Activated CD4-positive, alpha-beta T cell treated with anti-CD3 and anti-CD28 coated beads for 36 hours (primary cell): ENCODE measurements at regions not wholly inside any gene's neighbourhood (a gene's known extent, or its start where the extent isn't known, plus 50 kb on each side); places are given as distances from the start of the nearest gene placed in this dataset.

Experiments
- ATAC-seq: fragments of 200-7000 bp; cut with Tn5 transposase; one replicate; pipeline ENCODE4 v1.10.0; 2021; ENCODE audit warnings: mild to moderate bottlenecking, moderate library complexity
- CTCF ChIA-PET: fragments of 350-600 bp; sonication (Branson Sonifier 250); formaldehyde crosslinking; loops from one replicate; lab custom pipeline; 2021; ENCODE audit warnings: antibody characterized with exemption; lab: Charles Lee
- POLR2A ChIA-PET: fragments of 350-600 bp; sonication (Branson Sonifier 250); formaldehyde crosslinking; loops from one replicate; lab custom pipeline; 2021; ENCODE audit warnings: antibody characterized with exemption, inconsistent platforms; lab: Charles Lee
- DNase-seq: peaks from one replicate; pipeline ENCODE4 v3.0.0-alpha.2; 2020
- H3K27ac Mint-ChIP-seq: one replicate; pipeline ENCODE4 v1.8.0; 2021; ENCODE audit warnings: mixed read lengths
- H3K27me3 Mint-ChIP-seq: one replicate; pipeline ENCODE4 v1.8.0; 2021; ENCODE audit warnings: mixed read lengths
- H3K36me3 Mint-ChIP-seq: one replicate; pipeline ENCODE4 v1.8.0; 2021; ENCODE audit warnings: low read depth, mixed read lengths
- H3K4me1 Mint-ChIP-seq: one replicate; pipeline ENCODE4 v1.8.0; 2021; ENCODE audit warnings: mixed read lengths
- H3K4me3 Mint-ChIP-seq: one replicate; pipeline ENCODE4 v1.8.0; 2021; ENCODE audit warnings: mild to moderate bottlenecking, moderate library complexity, mixed read lengths
- H3K9me3 Mint-ChIP-seq: one replicate; pipeline ENCODE4 v1.8.0; 2021; ENCODE audit warnings: low read depth, mixed read lengths
- intact Hi-C, 2 experiments: fragments of 100-400 bp; cut with DNase I in 1 of 2; cut with micrococcal nuclease in 1 of 2; formaldehyde crosslinking; loops; one replicate each; pipeline versions ENCODE4 v1.14.2 to v1.15.1; 2022 to 2024; cut with DNase I, micrococcal nuclease

DNA sequence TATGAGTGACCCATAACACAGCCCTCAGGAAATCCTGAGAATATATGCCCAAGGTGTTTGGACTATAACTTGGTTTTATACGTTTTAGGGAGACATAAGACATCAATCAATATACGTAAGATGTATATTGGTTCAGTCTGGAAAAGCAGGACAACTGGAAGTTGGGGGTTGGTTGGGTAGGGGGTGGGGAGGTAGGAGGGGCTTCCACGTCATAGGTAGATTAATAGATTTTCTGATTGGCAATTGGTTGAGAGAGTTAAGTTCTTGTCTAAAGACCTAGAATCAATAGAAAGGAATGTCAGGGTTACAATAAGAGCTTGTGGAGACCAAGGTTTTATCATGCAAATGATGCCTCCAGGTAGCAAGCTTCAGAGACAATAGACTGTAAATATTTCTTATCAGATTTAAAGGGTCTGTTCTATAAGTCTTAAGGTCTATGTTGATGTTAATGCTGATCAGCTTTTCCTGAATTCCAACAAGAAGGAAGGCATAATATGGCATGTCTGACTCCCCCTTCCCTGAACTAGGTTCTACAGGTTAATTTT lies 2267.7 kb upstream of the ACO1 start:
- ChIA-PET CTCF (no interaction called here), POLR2A (no interaction called here)
- intact Hi-C loops = no loop called here
- no peak overlapping the region for H3K4me3 Mint-ChIP-seq
- DNase-seq = no peak
- no peaks in the 10 kb centered on the region for H3K36me3 Mint-ChIP-seq
- no peak for ATAC-seq
- peaks cover 1% of the 10 kb centered on the region for H3K9me3 Mint-ChIP-seq
- H3K4me1 Mint-ChIP-seq = no peaks in the 10 kb centered on the region
- no peaks in the 10 kb centered on the region for H3K27me3 Mint-ChIP-seq
- H3K27ac Mint-ChIP-seq = no peak overlapping the region

DNA sequence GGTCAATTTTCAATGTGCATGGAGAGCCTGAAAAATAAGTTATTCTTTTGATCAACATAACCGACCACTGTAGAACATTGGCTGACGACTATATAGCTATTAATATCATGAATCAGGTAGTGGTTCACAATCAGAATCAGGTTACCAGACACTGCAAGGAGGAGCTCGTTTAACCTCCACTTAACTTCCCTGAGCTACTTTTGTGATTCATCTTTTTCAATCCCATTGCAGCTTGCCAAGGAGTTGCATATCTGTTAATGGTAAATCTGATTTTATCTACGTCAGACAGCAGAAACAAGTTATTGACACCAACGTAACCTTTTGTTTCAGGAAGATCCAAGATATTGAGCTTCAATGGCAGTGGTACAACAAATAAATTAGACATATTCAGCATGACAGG lies 2263.8 kb upstream of the ACO1 start:
- Mint-ChIP-seq H3K36me3 (no peaks in the 10 kb centered on the region), H3K4me3 (no peak overlapping the region), H3K27me3 (no peaks in the 10 kb centered on the region), H3K9me3 (no peaks in the 10 kb centered on the region), H3K4me1 (no peaks in the 10 kb centered on the region), H3K27ac (no peak overlapping the region)
- DNase-seq (no peak), ATAC-seq (no peak)
- intact Hi-C loops = no loop called here
- ChIA-PET POLR2A (no interaction called here), CTCF (no interaction called here)

DNA sequence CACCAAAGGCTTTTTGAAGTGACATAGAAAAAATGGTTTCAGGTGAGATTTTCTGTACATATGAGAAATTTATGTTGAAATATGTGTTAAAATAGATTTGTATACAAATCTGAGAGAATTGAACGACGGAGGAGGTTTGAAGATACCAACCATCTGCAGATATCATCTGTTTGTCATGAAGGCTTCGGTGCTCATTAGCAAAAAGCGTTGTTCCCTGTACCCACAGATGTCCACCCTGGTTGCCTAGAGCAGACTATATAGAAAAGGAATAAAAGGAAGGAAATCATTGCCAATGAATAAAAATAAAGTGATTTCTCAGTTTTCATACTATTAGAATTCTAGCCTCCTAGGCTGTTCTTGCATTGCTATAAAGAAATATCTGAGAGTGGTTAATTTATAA lies 2262.8 kb upstream of the ACO1 start:
- Mint-ChIP-seq H3K4me1 (no peaks in the 10 kb centered on the region), H3K27ac (no peak overlapping the region), H3K4me3 (no peak overlapping the region), H3K27me3 (no peaks in the 10 kb centered on the region), H3K9me3 (no peaks in the 10 kb centered on the region), H3K36me3 (no peaks in the 10 kb centered on the region)
- intact Hi-C loops = no loop called here
- no peak for DNase-seq
- ChIA-PET CTCF (no interaction called here), POLR2A (no interaction called here)
- ATAC-seq = no peak

DNA sequence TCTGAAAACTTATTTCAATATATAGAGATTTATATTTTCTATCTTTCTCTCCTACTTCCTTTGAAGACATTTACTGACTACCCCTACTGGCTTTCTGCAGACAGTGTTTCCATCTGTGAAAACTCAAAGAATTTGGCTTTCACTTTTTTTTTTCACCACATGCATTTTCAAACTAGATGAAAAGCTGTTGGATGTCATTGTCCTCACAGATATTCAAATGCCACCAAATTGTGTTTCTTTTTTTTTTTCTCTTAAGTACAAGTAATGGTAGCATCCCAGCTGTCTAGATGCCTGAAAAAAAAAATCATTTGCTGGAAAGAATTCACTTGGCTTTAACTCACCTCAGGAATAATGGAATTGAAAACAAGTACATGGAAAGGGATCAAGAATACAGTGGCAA lies 2258.6 kb upstream of the ACO1 start:
- no peak for DNase-seq
- ChIA-PET POLR2A (no interaction called here), CTCF (no interaction called here)
- Mint-ChIP-seq H3K36me3 (no peaks in the 10 kb centered on the region), H3K9me3 (no peaks in the 10 kb centered on the region), H3K27ac (no peak overlapping the region), H3K27me3 (no peaks in the 10 kb centered on the region), H3K4me3 (no peak overlapping the region), H3K4me1 (no peaks in the 10 kb centered on the region)
- ATAC-seq = no peak
- intact Hi-C loops = no loop called here

DNA sequence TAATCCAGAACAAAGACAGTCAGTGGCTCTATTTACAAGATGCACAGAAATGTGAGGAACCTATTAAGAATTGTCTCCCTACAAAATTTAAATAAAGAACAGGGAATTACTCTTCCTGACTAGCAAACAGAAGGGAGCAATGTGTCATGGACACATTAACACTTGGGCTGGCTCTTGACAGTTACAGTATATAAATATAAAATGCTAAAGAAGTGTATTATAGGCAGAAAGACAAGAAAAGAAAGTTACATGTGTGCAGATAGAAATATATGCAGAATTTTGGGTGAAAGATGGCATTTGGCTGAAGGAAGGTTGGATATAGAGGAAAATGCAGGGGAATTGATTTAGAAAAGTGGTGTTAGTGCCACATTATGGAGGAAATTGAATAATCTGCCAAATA lies 2257.1 kb upstream of the ACO1 start:
- ChIA-PET POLR2A (no interaction called here), CTCF (no interaction called here)
- H3K27ac Mint-ChIP-seq = no peak overlapping the region
- no peaks in the 10 kb centered on the region for H3K4me1 Mint-ChIP-seq
- no peak overlapping the region for H3K4me3 Mint-ChIP-seq
- intact Hi-C loops = no loop called here
- no peaks in the 10 kb centered on the region for H3K27me3 Mint-ChIP-seq
- no peak for DNase-seq
- no peaks in the 10 kb centered on the region for H3K9me3 Mint-ChIP-seq
- ATAC-seq = no peak
- H3K36me3 Mint-ChIP-seq = no peaks in the 10 kb centered on the region

DNA sequence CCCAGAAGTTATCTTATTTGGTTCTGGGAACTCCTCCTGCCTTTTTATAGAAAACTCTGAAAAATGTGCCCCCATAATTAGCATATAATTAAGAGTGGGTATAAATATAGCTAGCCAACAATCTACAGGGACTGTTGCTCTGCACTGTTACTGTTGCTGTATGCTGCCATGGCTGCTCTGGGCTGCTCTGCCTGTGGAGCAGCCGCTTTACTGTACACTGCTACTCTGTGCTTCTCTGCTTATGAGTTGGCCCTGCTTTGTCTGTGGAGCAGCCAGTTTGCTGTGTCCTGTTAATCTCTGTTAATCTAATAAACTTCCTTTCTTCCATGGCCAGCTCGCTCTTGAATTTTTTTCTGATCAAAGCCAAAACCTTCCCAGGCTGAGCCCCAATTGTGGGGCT lies 2244.0 kb upstream of the ACO1 start:
- no peak overlapping the region for H3K4me3 Mint-ChIP-seq
- DNase-seq (no peak), ATAC-seq (no peak)
- H3K9me3 Mint-ChIP-seq = peaks cover 6% of the 10 kb centered on the region
- no peak overlapping the region for H3K27ac Mint-ChIP-seq
- CTCF ChIA-PET = no interaction called here
- intact Hi-C loops = loop anchor here in 1 of 2 experiments (10.0 kb wide), 1 partner anchor 46 kb away; no protein-coding TSS in a partner anchor
- H3K27me3 Mint-ChIP-seq = no peaks in the 10 kb centered on the region
- H3K36me3 Mint-ChIP-seq = no peaks in the 10 kb centered on the region
- POLR2A ChIA-PET = no interaction called here
- no peaks in the 10 kb centered on the region for H3K4me1 Mint-ChIP-seq

DNA sequence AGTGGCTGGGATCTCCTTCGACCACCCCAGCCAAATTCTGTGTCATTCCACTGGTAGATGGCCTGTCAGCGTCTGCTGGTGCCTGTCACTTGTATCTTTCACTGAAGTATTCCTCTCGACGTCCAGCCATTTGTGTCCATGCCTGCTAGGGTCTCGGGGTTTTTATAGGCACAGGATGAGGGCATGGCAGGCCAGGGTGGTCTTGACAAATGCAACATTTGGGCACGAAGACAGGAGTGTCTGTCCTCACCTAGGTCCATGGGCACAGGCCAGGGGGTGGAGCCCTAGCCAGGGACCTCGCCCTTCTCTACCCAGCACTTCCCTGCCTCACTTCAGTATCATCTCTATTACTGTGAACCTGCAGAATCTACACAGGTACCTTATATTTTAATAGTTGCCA lies 2223.9 kb upstream of the ACO1 start:
- H3K27ac Mint-ChIP-seq = no peak overlapping the region
- ChIA-PET CTCF (no interaction called here), POLR2A (no interaction called here)
- H3K36me3 Mint-ChIP-seq = no peaks in the 10 kb centered on the region
- H3K4me3 Mint-ChIP-seq = no peak overlapping the region
- DNase-seq (no peak), ATAC-seq (no peak)
- H3K4me1 Mint-ChIP-seq = no peaks in the 10 kb centered on the region
- no peaks in the 10 kb centered on the region for H3K27me3 Mint-ChIP-seq
- no peaks in the 10 kb centered on the region for H3K9me3 Mint-ChIP-seq
- intact Hi-C loops = no loop called here

DNA sequence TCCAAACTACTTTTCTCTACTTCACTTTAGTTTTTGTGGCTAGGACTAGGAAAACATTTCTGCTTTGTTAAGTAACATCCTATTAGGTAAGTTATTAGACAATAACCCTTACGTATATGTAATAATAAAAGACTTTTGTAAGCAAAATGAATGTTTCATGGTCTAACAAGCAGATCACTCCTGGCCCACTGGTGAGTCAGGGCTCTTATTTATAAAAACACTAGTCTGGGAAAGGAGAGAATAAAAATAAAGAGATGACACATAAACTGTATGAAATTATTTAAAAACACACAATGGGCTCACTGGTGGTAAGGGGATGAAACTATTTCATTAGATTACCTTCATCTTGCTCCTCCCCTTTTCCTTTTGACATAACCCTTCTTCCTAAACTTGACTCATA lies 2212.2 kb upstream of the ACO1 start:
- DNase-seq = no peak
- POLR2A ChIA-PET = no interaction called here
- Mint-ChIP-seq H3K27me3 (no peaks in the 10 kb centered on the region), H3K4me3 (no peak overlapping the region), H3K9me3 (peaks cover 2% of the 10 kb centered on the region), H3K4me1 (no peaks in the 10 kb centered on the region), H3K27ac (no peak overlapping the region), H3K36me3 (no peaks in the 10 kb centered on the region)
- CTCF ChIA-PET = no interaction called here
- ATAC-seq = no peak
- intact Hi-C loops = no loop called here

DNA sequence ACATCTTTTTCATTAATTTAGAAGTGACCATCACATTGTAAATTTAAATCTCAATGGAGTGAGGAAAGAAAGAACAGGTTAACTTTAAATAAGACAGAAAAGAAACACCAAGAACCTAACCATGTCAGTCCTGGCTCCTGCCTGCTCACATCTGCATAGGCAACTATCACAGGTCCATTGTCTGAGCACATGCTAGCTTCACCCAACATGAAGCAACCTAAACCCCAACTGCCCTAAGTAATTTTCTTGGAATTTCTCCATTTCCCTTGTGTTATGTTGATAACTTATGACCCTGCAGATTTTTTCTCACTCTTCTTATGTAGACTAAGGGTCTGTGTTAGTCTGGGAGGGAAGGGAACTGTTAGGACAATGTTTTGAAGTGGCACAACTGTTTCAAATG lies 2205.8 kb upstream of the ACO1 start:
- Mint-ChIP-seq H3K9me3 (peaks cover 2% of the 10 kb centered on the region), H3K4me3 (no peak overlapping the region), H3K36me3 (no peaks in the 10 kb centered on the region), H3K4me1 (no peaks in the 10 kb centered on the region), H3K27me3 (no peaks in the 10 kb centered on the region), H3K27ac (no peak overlapping the region)
- ChIA-PET POLR2A (no interaction called here), CTCF (no interaction called here)
- DNase-seq (no peak), ATAC-seq (no peak)
- intact Hi-C loops = no loop called here

DNA sequence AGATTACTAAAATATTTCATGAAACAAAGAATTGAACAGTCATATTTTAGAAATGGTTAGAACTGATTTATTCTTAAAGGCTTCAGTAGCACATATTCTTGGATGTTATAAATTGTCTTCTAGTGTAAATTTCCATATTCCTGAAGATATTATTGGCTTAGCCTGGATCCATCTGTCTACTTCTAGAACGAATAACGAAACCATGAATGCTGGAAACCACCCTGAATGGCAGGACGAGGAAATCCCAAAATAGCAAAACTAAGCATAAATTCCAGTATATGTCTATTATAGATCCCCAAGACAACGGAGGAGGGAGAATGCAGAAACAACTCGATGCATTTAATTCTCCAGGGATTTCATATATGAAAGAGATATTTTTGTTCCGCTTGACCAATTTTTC lies 2191.0 kb upstream of the ACO1 start:
- DNase-seq = no peak
- Mint-ChIP-seq H3K4me1 (no peaks in the 10 kb centered on the region), H3K36me3 (no peaks in the 10 kb centered on the region), H3K4me3 (no peak overlapping the region), H3K27me3 (no peaks in the 10 kb centered on the region), H3K27ac (no peak overlapping the region), H3K9me3 (peaks cover 14% of the 10 kb centered on the region)
- CTCF ChIA-PET = no interaction called here
- POLR2A ChIA-PET = no interaction called here
- no peak for ATAC-seq
- intact Hi-C loops = no loop called here

DNA sequence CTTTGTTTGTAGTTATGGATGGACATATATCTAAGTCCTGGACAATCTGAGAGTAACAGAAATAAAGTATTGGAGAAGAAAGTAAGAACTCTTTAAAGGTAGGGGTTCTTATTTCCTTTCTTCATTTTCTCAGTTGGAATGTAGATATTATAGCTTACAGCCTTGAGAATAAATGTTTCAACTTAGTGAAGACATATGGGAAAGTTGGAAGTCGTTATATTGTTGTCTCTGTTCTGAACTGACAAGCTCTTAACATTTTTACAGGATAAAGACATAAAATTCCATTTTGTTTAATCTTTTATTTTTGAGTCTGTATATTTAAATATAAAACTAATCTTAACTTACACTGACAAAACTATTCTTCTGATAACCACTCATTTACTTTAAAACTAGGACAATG lies 2187.5 kb upstream of the ACO1 start:
- Mint-ChIP-seq H3K27ac (no peak overlapping the region), H3K4me3 (no peak overlapping the region), H3K4me1 (no peaks in the 10 kb centered on the region), H3K27me3 (no peaks in the 10 kb centered on the region), H3K9me3 (peaks cover 7% of the 10 kb centered on the region), H3K36me3 (no peaks in the 10 kb centered on the region)
- DNase-seq (no peak), ATAC-seq (no peak)
- CTCF ChIA-PET = no interaction called here
- POLR2A ChIA-PET = no interaction called here
- intact Hi-C loops = no loop called here

DNA sequence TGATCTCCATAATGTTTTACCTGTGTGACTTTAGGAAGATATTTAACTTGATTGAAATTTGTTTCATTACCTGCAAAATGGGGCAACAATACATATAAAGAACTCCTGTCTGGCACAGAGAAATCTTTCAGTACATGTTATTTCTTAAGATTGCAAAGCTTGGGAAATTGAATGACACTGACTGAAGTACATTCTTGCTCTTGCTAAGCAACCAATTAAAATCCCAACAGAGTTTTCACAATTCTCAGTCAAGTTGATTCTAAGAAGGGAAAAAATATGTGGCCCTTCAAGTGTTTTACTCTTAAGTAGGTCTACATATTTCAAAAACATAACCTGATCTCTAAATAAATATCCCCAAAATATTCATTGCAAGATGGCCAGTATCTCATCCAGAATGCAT lies 2187.0 kb upstream of the ACO1 start:
- H3K36me3 Mint-ChIP-seq = no peaks in the 10 kb centered on the region
- no peaks in the 10 kb centered on the region for H3K27me3 Mint-ChIP-seq
- H3K4me3 Mint-ChIP-seq = no peak overlapping the region
- ChIA-PET POLR2A (no interaction called here), CTCF (no interaction called here)
- intact Hi-C loops = no loop called here
- ATAC-seq = no peak
- DNase-seq = no peak
- H3K9me3 Mint-ChIP-seq = peaks cover 7% of the 10 kb centered on the region
- H3K27ac Mint-ChIP-seq = no peak overlapping the region
- no peaks in the 10 kb centered on the region for H3K4me1 Mint-ChIP-seq

DNA sequence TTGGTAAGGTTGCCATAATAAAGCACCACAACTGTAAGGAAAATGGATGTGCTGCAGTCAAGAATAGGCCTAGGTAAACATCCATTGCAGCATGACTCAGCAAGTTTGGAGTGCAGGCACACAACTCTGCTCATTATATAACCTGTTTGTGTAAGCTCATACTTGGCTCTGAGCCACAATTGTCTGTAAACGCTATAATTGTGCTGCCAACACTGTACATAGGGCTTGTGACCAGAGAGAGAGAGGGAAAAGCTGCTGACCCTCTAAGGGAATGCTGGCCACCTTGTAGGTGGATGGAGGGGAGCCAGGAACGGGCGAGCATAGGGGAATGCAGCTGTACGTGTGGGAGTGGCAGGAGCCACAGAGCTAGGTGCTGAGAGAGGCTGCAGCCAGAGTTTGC lies 2186.5 kb upstream of the ACO1 start:
- DNase-seq (no peak), ATAC-seq (no peak)
- H3K27ac Mint-ChIP-seq = no peak overlapping the region
- H3K9me3 Mint-ChIP-seq = peaks cover 7% of the 10 kb centered on the region
- intact Hi-C loops = no loop called here
- no peaks in the 10 kb centered on the region for H3K36me3 Mint-ChIP-seq
- CTCF ChIA-PET = no interaction called here
- no peak overlapping the region for H3K4me3 Mint-ChIP-seq
- no peaks in the 10 kb centered on the region for H3K4me1 Mint-ChIP-seq
- POLR2A ChIA-PET = no interaction called here
- no peaks in the 10 kb centered on the region for H3K27me3 Mint-ChIP-seq
